Activated naive CD4-positive, alpha-beta T cell treated with anti-CD3 and anti-CD28 coated beads, Interleukin-2, amount 50 U/mL, for 72 hours (primary cell): ENCODE measurements at regions not wholly inside any gene's neighbourhood (a gene's known extent, or its start where the extent isn't known, plus 50 kb on each side); places are given as distances from the start of the nearest gene placed in this dataset.

ENCODE experiments used
- ATAC-seq, 2 donors: fragments of 150-1000 bp; cut with Tn5 transposase; 2 replicates each; pipeline ENCODE4 v1.10.0; 2021; ENCODE audit warnings: mild to moderate bottlenecking in 2 of 2, moderate library complexity in 2 of 2
- DNase-seq, 2 donors: peaks; one replicate each; pipeline ENCODE4 v3.0.0; 2021 to 2022; ENCODE audit warnings: low spot score in 2 of 2
- H3K27ac Mint-ChIP-seq, 2 donors: one replicate each; pipeline ENCODE4 v1.8.0; 2022; ENCODE audit warnings: mild to moderate bottlenecking in 2 of 2, mixed read lengths in 2 of 2
- H3K36me3 Mint-ChIP-seq, 2 donors: one replicate each; pipeline ENCODE4 v1.8.0; 2022; ENCODE audit warnings: mixed read lengths in 2 of 2
- H3K9me3 Mint-ChIP-seq, 2 donors: one replicate each; pipeline ENCODE4 v1.8.0; 2022; ENCODE audit warnings: mixed read lengths in 2 of 2

- ATAC-seq (no peak), DNase-seq (no peak)
- H3K27ac Mint-ChIP-seq: no peak overlapping the region
- peaks cover 6 to 8% of the 10 kb centered on the region in 2 donors for H3K9me3 Mint-ChIP-seq
- H3K36me3 Mint-ChIP-seq: no peaks in the 10 kb centered on the region
Measured at GRCh38 chr22:27116312-27117086, 459.1 kb downstream of the MIAT start.

- Mint-ChIP-seq H3K27ac (no peak overlapping the region), H3K36me3 (no peaks in the 10 kb centered on the region), H3K9me3 (peaks cover 8 to 10% of the 10 kb centered on the region in 2 donors)
- ATAC-seq: no peak
- DNase-seq: no peak
Measured at GRCh38 chr22:27120036-27120435, 462.6 kb downstream of the MIAT start.

- DNase-seq (no peak), ATAC-seq (no peak)
- no peak overlapping the region for H3K27ac Mint-ChIP-seq
- peaks cover 3 to 10% of the 10 kb centered on the region in 2 donors for H3K9me3 Mint-ChIP-seq
- H3K36me3 Mint-ChIP-seq: no peaks in the 10 kb centered on the region
Measured at GRCh38 chr22:27122574-27122973, 465.2 kb downstream of the MIAT start.

GRCh38 chr22:27123880-27124279 lies 466.5 kb downstream of the MIAT start:
- DNase-seq: no peak
- no peak for ATAC-seq
- no peak overlapping the region for H3K27ac Mint-ChIP-seq
- peaks cover 3 to 10% of the 10 kb centered on the region in 2 donors for H3K9me3 Mint-ChIP-seq
- no peaks in the 10 kb centered on the region for H3K36me3 Mint-ChIP-seq

- DNase-seq (no peak), ATAC-seq (no peak)
- no peaks in the 10 kb centered on the region for H3K36me3 Mint-ChIP-seq
- no peak overlapping the region for H3K27ac Mint-ChIP-seq
- peaks cover 0 to 10% of the 10 kb centered on the region in 2 donors for H3K9me3 Mint-ChIP-seq
Measured at GRCh38 chr22:27124351-27124966, 467.1 kb downstream of the MIAT start.

- peaks cover 0 to 5% of the 10 kb centered on the region in 2 donors for H3K9me3 Mint-ChIP-seq
- no peak for DNase-seq
- no peaks in the 10 kb centered on the region for H3K36me3 Mint-ChIP-seq
- no peak overlapping the region for H3K27ac Mint-ChIP-seq
- ATAC-seq: no peak
Measured at GRCh38 chr22:27125539-27125938, 468.2 kb downstream of the MIAT start.

GRCh38 chr22:27127911-27128310 lies 470.5 kb downstream of the MIAT start:
- no peak overlapping the region for H3K27ac Mint-ChIP-seq
- ATAC-seq (no peak), DNase-seq (no peak)
- H3K9me3 Mint-ChIP-seq: no peaks in the 10 kb centered on the region
- H3K36me3 Mint-ChIP-seq: no peaks in the 10 kb centered on the region

- Mint-ChIP-seq H3K9me3 (no peaks in the 10 kb centered on the region), H3K27ac (no peak overlapping the region), H3K36me3 (no peaks in the 10 kb centered on the region)
- ATAC-seq: no peak
- DNase-seq: no peak
Measured at GRCh38 chr22:27128461-27129085, 471.2 kb downstream of the MIAT start.

GRCh38 chr22:27129266-27129665 lies 471.9 kb downstream of the MIAT start:
- DNase-seq (no peak), ATAC-seq (peak in 1 of 2 donors; percentile 81)
- no peak overlapping the region for H3K27ac Mint-ChIP-seq
- no peaks in the 10 kb centered on the region for H3K36me3 Mint-ChIP-seq
- no peaks in the 10 kb centered on the region for H3K9me3 Mint-ChIP-seq

- H3K36me3 Mint-ChIP-seq: no peaks in the 10 kb centered on the region
- H3K27ac Mint-ChIP-seq: no peak overlapping the region
- no peaks in the 10 kb centered on the region for H3K9me3 Mint-ChIP-seq
- ATAC-seq (no peak), DNase-seq (no peak)
Measured at GRCh38 chr22:27130906-27131305, 473.5 kb downstream of the MIAT start.

- ATAC-seq (no peak), DNase-seq (no peak)
- Mint-ChIP-seq H3K27ac (no peak overlapping the region), H3K9me3 (peaks cover 0 to 1% of the 10 kb centered on the region in 2 donors), H3K36me3 (no peaks in the 10 kb centered on the region)
Measured at GRCh38 chr22:27131346-27131745, 474.0 kb downstream of the MIAT start.

- Mint-ChIP-seq H3K36me3 (peaks cover 0 to 6% of the 10 kb centered on the region in 2 donors), H3K9me3 (peaks cover 0 to 7% of the 10 kb centered on the region in 2 donors), H3K27ac (no peak overlapping the region)
- ATAC-seq (no peak), DNase-seq (no peak)
Measured at GRCh38 chr22:27132400-27132799, 475.0 kb downstream of the MIAT start.

GRCh38 chr22:27133019-27133431 lies 475.6 kb downstream of the MIAT start:
- Mint-ChIP-seq H3K36me3 (peaks cover 0 to 6% of the 10 kb centered on the region in 2 donors), H3K9me3 (peaks cover 0 to 7% of the 10 kb centered on the region in 2 donors), H3K27ac (no peak overlapping the region)
- DNase-seq: no peak
- ATAC-seq: no peak

GRCh38 chr22:27133681-27134314 lies 476.4 kb downstream of the MIAT start:
- Mint-ChIP-seq H3K27ac (no peak overlapping the region), H3K36me3 (peaks cover 0 to 6% of the 10 kb centered on the region in 2 donors), H3K9me3 (peaks cover 0 to 7% of the 10 kb centered on the region in 2 donors)
- ATAC-seq (peak in 1 of 2 donors; percentile 29), DNase-seq (no peak)

- Mint-ChIP-seq H3K36me3 (peaks cover 0 to 6% of the 10 kb centered on the region in 2 donors), H3K9me3 (peaks cover 0 to 7% of the 10 kb centered on the region in 2 donors), H3K27ac (no peak overlapping the region)
- DNase-seq (peak in 1 of 2 donors; percentile 47), ATAC-seq (peak; percentile 98 to 99)
Measured at GRCh38 chr22:27134315-27134701, 476.9 kb downstream of the MIAT start.

- peaks cover 0 to 7% of the 10 kb centered on the region in 2 donors for H3K9me3 Mint-ChIP-seq
- no peak for DNase-seq
- H3K27ac Mint-ChIP-seq: no peak overlapping the region
- no peak for ATAC-seq
- peaks cover 0 to 6% of the 10 kb centered on the region in 2 donors for H3K36me3 Mint-ChIP-seq
Measured at GRCh38 chr22:27135031-27135981, 477.9 kb downstream of the MIAT start.
